Mammary epithelial cell (primary cell): ENCODE measurements at regions not wholly inside any gene's neighbourhood (a gene's known extent, or its start where the extent isn't known, plus 50 kb on each side); places are given as distances from the start of the nearest gene placed in this dataset.

Source experiments
- CTCF ChIP-seq, 2 donors: IDR thresholded peaks in 1 of 2; conservative IDR thresholded peaks in 1 of 2; 2 replicates each; pipeline ENCODE4 v1.5.1; 2011 to 2012; ENCODE audit warnings: inconsistent platforms in 2 of 2, low read length in 2 of 2, mild to moderate bottlenecking in 2 of 2, control low read depth in 1 of 2, low read depth in 1 of 2; ENCODE audit not compliant: insufficient read depth in 1 of 2; ENCODE audit errors: extremely low read depth in 1 of 2
- EZH2 ChIP-seq: IDR thresholded peaks from 2 replicates; pipeline ENCODE4 v1.6.1; 2012; ENCODE audit warnings: low read length, inconsistent platforms, borderline replicate concordance

GRCh38 chr15:69544365-69545113 lies 91.9 kb downstream of the RPLP1 start:
- TF ChIP-seq CTCF (conservative IDR thresholded peaks at IDR 0.05 in 1 of 2, IDR thresholded peaks at IDR 0.05 in 1 of 2; ENCODE audit: extremely low read depth in 1 of 2, insufficient read depth in 1 of 2, low read depth in 1 of 2, low read length in 2 of 2) (no peak), EZH2 (no peak)
